ENCODE measurements at regions not wholly inside any gene's neighbourhood (a gene's known extent, or its start where the extent isn't known, plus 50 kb on each side); places are given as distances from the start of the nearest gene placed in this dataset.

GRCh38 chr2:160566717-160567116, 73.1 kb upstream of the RBMS1 start:
- TF ChIP-seq POLR2AphosphoS5 (IDR thresholded peaks at IDR 0.05; ENCODE audit: low read depth, low read length) (no peak), REST (IDR thresholded peaks at IDR 0.05; ENCODE audit: insufficient read depth in 1 of 2, low read depth in 2 of 2, low read length in 1 of 2) (no peak), CTCF (IDR thresholded peaks at IDR 0.05) (no peak), TCF7L2 (IDR thresholded peaks at IDR 0.05; ENCODE audit: low read depth, low read length) (no peak), SIN3A (IDR thresholded peaks at IDR 0.05; ENCODE audit: borderline replicate concordance, insufficient read depth, low read depth, low read length) (no peak)

All from Panc1 (cell line).